ENCODE measurements at regions not wholly inside any gene's neighbourhood (a gene's known extent, or its start where the extent isn't known, plus 50 kb on each side); places are given as distances from the start of the nearest gene placed in this dataset.

DNA sequence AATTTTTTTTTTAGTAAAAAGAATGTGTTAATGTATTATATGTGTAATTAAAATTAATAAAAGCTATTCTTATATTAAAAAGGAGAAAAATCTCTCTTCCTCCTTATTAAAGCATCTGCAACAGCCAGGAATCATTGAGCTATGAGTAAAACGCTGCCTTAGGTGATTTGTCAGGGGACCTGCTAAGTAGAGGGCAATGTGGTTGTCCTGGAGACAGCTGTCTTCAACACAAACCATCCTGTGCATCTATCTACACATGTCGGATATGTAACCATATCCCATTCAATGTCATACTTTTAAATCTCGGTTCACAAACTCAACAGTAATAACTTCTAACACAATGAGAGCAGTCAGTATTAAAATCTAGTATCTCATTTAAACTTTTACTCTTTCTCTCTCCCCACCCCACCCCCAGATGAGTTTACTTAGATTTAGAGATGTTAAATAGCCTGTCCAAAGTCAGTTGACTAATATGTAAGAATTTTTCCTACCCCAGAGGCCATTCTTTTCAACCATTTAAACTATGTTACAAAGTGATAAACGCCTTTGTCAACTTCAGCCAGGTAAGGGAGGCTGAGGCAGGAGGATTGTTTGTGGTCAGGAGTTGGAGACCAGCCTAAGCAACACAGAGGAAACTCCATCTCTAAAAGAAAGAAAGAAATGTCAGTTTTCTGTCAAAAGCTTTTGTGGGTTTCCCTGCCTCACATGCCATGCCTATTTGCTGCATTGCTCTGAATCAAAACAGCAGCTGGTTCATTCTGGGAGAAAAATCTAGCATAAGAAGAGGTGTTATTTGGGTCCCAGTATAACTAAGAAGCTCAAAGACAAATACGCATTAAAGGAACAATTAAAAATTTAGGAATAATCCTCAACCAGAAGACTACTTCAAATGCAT, 413.7 kb upstream of the CCDC196 start:
- TF ChIP-seq CTCF (IDR thresholded peaks at IDR 0.05; ENCODE audit: low read depth, low read length) = no peak
- H3K4me3 ChIP-seq (ENCODE audit: low read depth, low read length) = no peak overlapping the region

DNA sequence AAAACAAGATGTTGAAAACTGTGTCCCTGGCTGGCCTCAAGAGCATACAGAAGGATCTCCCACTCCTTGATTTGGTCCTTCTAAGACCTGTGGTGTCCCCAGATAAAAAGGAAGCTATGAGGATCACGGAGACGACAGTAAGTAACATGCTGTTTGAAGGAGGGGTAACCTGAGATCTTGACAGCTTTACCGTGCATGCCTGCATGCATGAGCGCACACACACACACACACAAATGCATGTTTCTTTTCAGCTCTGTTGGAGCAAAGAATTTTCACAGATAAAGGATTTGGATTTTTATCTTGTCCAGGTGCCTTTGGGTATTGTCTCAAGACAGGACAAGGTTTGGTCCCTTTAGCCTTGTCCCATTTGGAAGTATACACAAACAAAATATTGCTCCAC, 411.6 kb upstream of the CCDC196 start:
- no peak for TF ChIP-seq CTCF (IDR thresholded peaks at IDR 0.05; ENCODE audit: low read depth, low read length)
- H3K4me3 ChIP-seq (ENCODE audit: low read depth, low read length) = no peak overlapping the region

DNA sequence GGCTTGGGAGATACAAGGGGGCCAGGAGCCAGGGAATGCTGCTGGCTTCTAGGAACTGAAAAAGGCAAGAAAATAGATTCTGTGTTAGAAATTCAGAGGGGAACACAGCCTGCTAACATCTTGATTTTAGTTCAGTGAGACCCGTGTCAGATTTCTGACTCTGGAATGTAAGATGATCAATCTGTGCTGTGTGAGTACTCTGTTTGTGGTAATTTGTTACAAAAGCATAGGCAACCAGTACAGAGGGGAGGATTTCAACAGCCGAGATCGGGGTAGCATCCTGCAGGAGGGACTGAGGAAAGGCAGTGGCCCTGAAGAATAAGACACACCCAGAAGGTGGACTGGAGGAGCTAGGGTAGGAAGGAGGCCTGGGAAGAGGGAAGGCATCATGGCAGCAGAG, 410.0 kb upstream of the CCDC196 start:
- H3K4me3 ChIP-seq (ENCODE audit: low read depth, low read length) = no peak overlapping the region
- no peak for TF ChIP-seq CTCF (IDR thresholded peaks at IDR 0.05; ENCODE audit: low read depth, low read length)

- TF ChIP-seq CTCF (IDR thresholded peaks at IDR 0.05; ENCODE audit: low read depth, low read length) = no peak
- no peak overlapping the region for H3K4me3 ChIP-seq (ENCODE audit: low read depth, low read length)
Measured at GRCh38 chr14:66078006-66078405, 408.2 kb upstream of the CCDC196 start.

- no peak overlapping the region for H3K4me3 ChIP-seq (ENCODE audit: low read depth, low read length)
- TF ChIP-seq CTCF (IDR thresholded peaks at IDR 0.05; ENCODE audit: low read depth, low read length) = no peak
Measured at GRCh38 chr14:66081594-66082376, 404.4 kb upstream of the CCDC196 start.

DNA sequence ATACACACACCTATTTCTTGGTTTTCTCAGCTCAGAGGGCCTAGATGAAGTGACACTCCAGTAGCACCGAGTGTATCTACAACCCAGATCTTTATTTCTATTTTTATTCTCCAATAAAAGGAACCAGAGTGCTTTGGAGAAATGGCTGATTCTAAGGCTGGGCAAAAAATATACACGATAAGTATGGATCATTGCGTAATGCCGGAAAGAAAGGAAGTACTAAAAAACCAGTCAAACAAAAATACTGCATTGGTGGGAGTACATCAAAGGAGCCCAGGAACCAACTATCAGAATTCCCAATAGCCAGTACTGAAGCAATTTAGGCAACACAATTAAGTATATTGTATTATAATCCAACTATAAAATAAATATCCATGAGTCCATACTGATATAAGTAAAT, 400.9 kb upstream of the CCDC196 start:
- no peak for TF ChIP-seq CTCF (IDR thresholded peaks at IDR 0.05; ENCODE audit: low read depth, low read length)
- H3K4me3 ChIP-seq (ENCODE audit: low read depth, low read length) = no peak overlapping the region

DNA sequence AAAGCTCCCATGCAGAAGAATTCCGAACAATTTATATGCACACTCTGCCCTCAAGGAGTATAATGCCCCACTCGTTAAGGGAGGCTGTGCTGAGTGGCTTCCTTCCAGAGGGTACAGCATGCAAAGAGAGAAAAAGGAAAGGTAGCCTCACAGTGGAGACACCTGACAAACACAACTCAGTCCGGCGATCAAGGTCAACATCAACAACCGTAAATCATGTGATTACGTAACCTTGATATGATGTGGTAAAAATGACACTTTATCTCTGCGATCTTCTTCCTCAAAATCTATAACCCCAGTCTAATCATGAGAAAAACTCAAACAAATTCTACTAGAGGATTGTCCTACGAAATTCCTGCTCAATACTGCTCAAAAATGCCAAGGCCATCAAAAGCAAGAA, 400.5 kb upstream of the CCDC196 start:
- TF ChIP-seq CTCF (IDR thresholded peaks at IDR 0.05; ENCODE audit: low read depth, low read length) = no peak
- no peak overlapping the region for H3K4me3 ChIP-seq (ENCODE audit: low read depth, low read length)
